Ishikawa (cell line): ENCODE measurements at regions not wholly inside any gene's neighbourhood (a gene's known extent, or its start where the extent isn't known, plus 50 kb on each side); places are given as distances from the start of the nearest gene placed in this dataset.

ENCODE experiments used
- EGR1 ChIP-seq: IDR thresholded peaks from 2 replicates; pipeline ENCODE4 v1.6.1; 2012
- RAD21 ChIP-seq: IDR thresholded peaks from 2 replicates; pipeline ENCODE4 v1.6.1; 2012; ENCODE audit warnings: low read depth
- REST ChIP-seq: IDR thresholded peaks from 2 replicates; pipeline ENCODE4 v1.6.1; 2012; ENCODE audit warnings: low read depth, mild to moderate bottlenecking
- YY1 ChIP-seq: IDR thresholded peaks from 2 replicates; pipeline ENCODE4 v1.6.1; 2012; ENCODE audit warnings: low read depth

- no peak for TF ChIP-seq REST
- TF ChIP-seq YY1, result no peak
- TF ChIP-seq EGR1, result no peak
- no peak for TF ChIP-seq RAD21
These were observed 288.4 kb downstream of the CRLF2 start for GRCh38 chrX:924017-924416.
